ENCODE measurements at regions not wholly inside any gene's neighbourhood (a gene's known extent, or its start where the extent isn't known, plus 50 kb on each side); places are given as distances from the start of the nearest gene placed in this dataset.

- H3K27ac ChIP-seq (ENCODE audit: low read depth), result no peak overlapping the region
- TF ChIP-seq EZH2phosphoT487 (IDR thresholded peaks at IDR 0.05; ENCODE audit: unreplicated experiment) (no peak), ZNF462 (CRISPR knock-in tag; IDR thresholded peaks at IDR 0.05) (no peak), REST (IDR thresholded peaks at IDR 0.05; ENCODE audit: unreplicated experiment) (no peak), ZNF331 (CRISPR knock-in tag; IDR thresholded peaks at IDR 0.05; ENCODE audit: low read depth) (no peak), CTCF (conservative IDR thresholded peaks at IDR 0.05; ENCODE audit: low read depth in 2 of 2) (no peak), POLR2AphosphoS5 (IDR thresholded peaks at IDR 0.05; ENCODE audit: low read depth) (no peak), EZH2 (IDR thresholded peaks at IDR 0.05; ENCODE audit: low read depth, unreplicated experiment) (no peak), NANOG (IDR thresholded peaks at IDR 0.05; ENCODE audit: borderline replicate concordance) (no peak), STAT1 (IDR thresholded peaks at IDR 0.05; ENCODE audit: unreplicated experiment) (no peak), ZNF114 (CRISPR knock-in tag; IDR thresholded peaks at IDR 0.05) (no peak)
- no peaks in the 10 kb centered on the region for H3K36me3 ChIP-seq (ENCODE audit: insufficient read depth)
- Mint-ChIP-seq H3K4me1 (peaks cover 9% of the 10 kb centered on the region; the same call in 2 of the 3 replicates), H3K27me3 (ENCODE audit: insufficient read depth, low read depth, poor library complexity) (no peaks in the 10 kb centered on the region), H3K27ac (no peak overlapping the region), H3K4me3 (no peak overlapping the region), H3K9me3 (no peaks in the 10 kb centered on the region), H3K36me3 (ENCODE audit: low read depth) (no peaks in the 10 kb centered on the region)
- H3K4me2 ChIP-seq, result no peak overlapping the region
- H3K9me2 ChIP-seq (ENCODE audit: insufficient read depth), result no peaks in the 10 kb centered on the region
- H4K20me1 ChIP-seq (replicated peaks; ENCODE audit: insufficient read depth), result no peaks in the 10 kb centered on the region
- no peaks in the 10 kb centered on the region for H3K4me1 ChIP-seq (ENCODE audit: insufficient read depth)
- no peaks in the 10 kb centered on the region for H3K79me2 ChIP-seq (replicated peaks; ENCODE audit: insufficient read depth)
- no peak overlapping the region for H3K4me3 ChIP-seq
- ATAC-seq, result no peak
- H2AFZ ChIP-seq, result no peak overlapping the region
- no peaks in the 10 kb centered on the region for H3K27me3 ChIP-seq (ENCODE audit: insufficient read depth)
- DNase-seq (ENCODE audit: low spot score), result no peak
- H3F3A ChIP-seq (replicated peaks; ENCODE audit: low read depth), result no peaks in the 10 kb centered on the region
Observed at GRCh38 chr5:74334062-74334761, 306.3 kb downstream of the ENC1 start.

Measured in GM23338 (cell line).